RCC 7860 (cell line): ENCODE measurements at regions not wholly inside any gene's neighbourhood (a gene's known extent, or its start where the extent isn't known, plus 50 kb on each side); places are given as distances from the start of the nearest gene placed in this dataset.
A peak's percentile ranks its signal among the peaks of the same experiment; 100 is the strongest.
"Not testable (repeated sequence)": the region's sequence is repeated elsewhere in the genome, so short reads cannot be mapped to it uniquely, and the experiment has no call there.

Experiments used
- DNase-seq: peaks from one replicate; pipeline ENCODE4 v3.0.0-alpha.2; 2015; ENCODE audit warnings: low spot score
- FAIRE-seq: peaks from 2 replicates; lab custom pipeline; 2012; peaks lifted over from hg19 to GRCh38; lab: Jason Lieb, UNC

DNA sequence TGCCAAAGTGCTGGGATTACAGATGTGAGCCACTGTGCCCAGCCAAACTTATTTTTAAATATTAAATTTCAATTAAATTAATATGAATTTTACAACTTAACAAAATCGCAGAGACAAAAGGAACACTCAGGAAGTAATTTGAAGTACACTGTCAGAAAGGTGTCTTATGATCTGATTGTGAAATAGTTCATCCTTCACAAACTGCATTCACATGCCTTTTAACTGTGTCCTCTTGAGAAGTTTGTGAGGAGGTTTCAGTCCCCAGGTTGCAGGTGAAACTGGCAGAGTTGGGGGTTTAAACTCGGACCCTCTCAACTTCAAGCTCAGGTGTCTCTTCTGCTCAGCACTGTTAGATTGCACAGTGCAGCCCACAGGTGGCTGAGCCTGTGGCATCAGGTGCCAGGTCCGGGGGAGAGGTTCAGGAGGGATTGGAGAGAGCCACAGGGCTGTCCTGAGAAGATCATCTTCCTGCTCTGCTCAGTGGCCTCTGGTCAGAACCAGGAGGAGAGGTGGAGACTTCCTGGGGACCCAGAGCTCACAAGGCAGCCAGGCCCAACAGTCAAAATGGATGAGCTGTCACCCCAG lies 152.3 kb upstream of the RAB4A start:
- no peak for DNase-seq
- no peak for FAIRE-seq

GRCh38 chr1:229119161-229119560 lies 151.8 kb upstream of the RAB4A start:
- FAIRE-seq = no peak
- no peak for DNase-seq

DNA sequence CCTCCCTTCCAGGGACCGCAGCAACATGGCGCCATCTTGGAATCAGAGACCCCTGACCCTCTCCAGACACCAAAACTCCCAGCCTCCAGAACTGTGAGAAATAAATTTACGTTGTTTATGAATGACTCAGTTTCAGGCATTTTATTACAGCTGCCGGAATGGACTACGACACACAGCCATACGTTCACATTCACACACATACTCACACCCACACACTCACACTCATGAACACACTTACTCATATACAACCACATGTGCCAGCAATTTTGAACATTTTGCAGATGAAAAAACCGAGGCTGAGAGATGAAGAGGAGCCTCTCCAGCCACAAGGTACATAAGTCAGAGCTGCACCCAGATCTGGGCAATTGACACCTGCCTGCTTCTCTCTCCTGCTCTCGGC lies 151.0 kb upstream of the RAB4A start:
- FAIRE-seq = no peak

GRCh38 chr1:229121845-229122436 lies 149.0 kb upstream of the RAB4A start:
- DNase-seq = no peak
- FAIRE-seq = no peak

More for the DNA sequence above, 151.0 kb upstream of the RAB4A start:
- DNase-seq = no peak

DNA sequence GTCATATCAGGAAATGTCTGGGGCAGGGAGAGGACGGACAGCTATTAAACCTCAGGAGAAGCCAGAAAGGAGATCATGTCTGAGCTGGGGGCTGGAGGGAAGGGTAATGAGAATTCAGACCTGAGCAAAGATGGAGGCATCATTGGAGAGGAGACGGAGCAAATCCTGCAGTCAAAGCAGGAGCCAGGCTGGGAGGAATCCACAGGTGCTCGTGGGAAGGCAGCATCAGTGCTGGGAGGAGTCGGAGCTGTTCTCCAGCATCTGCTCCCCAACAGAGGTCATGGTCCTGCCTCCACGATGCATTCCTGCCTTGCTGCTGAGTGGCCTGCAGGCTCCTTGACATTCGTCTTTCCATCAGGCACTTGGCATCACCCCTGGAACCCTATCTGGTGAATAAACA lies 148.3 kb upstream of the RAB4A start:
- DNase-seq = no peak
- FAIRE-seq = no peak

DNA sequence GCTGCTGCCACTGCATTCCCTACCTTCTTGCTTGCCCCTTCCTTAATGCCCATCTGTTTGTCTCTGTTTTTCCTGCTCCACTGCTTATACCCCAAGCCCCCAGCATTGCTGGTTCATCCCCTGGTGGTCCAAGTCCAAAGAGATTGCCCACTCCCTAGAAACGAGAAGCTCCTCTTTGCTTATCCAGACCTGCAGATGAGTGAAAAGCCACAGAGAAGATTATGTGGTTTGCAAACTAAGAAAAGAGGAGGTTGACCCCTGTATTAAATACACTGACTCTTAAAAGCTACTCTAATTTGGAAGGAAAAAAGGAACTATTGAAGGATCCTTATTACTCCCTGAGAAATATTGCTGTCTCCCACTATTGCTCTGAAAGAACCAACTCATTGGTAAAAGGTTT lies 146.8 kb upstream of the RAB4A start:
- DNase-seq (no peak), FAIRE-seq (no peak)

GRCh38 chr1:229124520-229125124 lies 146.3 kb upstream of the RAB4A start:
- no peak for FAIRE-seq
- DNase-seq = no peak

- FAIRE-seq (no peak), DNase-seq (peak; percentile 50)
These were observed 143.6 kb upstream of the RAB4A start for GRCh38 chr1:229127301-229127700.

GRCh38 chr1:229128066-229128608 lies 142.8 kb upstream of the RAB4A start:
- FAIRE-seq (no peak), DNase-seq (no peak)

DNA sequence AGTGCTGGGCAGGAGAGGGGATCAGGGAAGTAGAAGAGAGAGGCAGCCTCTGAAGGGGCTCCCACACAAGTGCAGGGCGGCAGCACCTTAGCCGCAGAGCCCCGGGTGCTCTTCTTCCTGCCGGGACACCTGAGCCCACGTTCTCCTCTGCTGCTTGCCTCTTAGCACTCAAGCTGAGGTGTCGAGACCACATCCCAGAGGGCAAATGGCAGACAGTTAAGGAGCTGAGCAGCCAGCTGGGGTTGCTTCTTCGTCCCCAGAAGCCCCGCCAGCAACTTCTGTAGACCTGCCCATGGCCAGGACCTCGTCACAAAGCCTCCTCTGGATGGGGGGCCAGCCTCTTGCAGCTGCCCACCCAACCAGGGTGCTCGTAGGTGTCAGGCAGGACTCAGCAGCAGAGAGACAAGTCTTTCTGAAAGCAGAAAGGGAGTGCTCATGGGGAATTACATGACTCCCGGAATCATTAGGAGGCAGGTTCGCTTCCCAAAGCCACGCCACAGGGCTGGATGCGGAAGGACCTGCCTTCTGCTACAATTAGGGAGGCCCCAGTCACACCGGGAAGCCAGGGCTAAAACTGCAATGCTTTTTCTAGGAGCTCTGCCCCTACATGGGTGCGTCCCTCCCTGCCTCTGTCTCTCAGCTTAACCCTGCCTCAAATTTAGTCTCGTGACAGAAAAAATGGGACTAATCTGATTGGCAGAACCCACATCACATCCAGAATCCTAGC lies 141.4 kb upstream of the RAB4A start:
- FAIRE-seq = no peak
- no peak for DNase-seq

DNA sequence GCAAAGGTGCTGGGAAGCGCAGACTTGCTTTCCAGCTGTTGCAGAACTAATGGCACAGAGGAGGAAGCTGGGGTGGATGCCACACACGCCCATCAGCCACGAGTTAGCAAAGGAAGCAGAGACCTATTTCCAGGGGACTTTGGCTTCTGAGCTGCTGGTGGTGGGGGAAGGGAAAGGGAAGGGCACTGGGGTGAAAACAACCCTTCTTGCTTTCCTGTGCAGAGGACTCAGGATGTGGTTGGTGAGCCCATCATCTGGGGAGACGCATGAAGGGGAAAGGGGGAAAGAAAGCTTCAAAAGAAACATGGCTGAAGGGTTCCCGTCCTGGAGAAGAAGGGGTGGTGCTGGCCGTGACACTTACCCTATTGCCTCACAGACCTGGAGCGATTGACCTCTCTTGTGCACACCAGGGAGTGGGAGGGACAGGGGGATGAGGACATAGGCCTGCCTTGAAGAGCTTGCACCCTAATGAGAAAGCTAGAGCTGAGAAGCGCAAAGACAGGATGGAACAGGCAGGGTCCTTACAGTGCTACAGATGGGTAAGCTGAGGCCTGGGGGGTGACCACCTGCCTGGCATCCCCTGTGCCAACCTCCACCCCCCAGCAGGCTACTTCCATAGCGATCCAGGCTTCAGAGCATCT lies 140.8 kb upstream of the RAB4A start:
- FAIRE-seq (no peak), DNase-seq (no peak)

- FAIRE-seq (no peak), DNase-seq (no peak)
These were observed 139.4 kb upstream of the RAB4A start for GRCh38 chr1:229131243-229132105.

GRCh38 chr1:229132106-229132443 lies 138.8 kb upstream of the RAB4A start:
- FAIRE-seq (no peak), DNase-seq (no peak)

- FAIRE-seq (no peak), DNase-seq (no peak)
These were observed 138.2 kb upstream of the RAB4A start for GRCh38 chr1:229132706-229133105.

- FAIRE-seq (no peak), DNase-seq (no peak)
These were observed 137.8 kb upstream of the RAB4A start for GRCh38 chr1:229133151-229133550.

DNA sequence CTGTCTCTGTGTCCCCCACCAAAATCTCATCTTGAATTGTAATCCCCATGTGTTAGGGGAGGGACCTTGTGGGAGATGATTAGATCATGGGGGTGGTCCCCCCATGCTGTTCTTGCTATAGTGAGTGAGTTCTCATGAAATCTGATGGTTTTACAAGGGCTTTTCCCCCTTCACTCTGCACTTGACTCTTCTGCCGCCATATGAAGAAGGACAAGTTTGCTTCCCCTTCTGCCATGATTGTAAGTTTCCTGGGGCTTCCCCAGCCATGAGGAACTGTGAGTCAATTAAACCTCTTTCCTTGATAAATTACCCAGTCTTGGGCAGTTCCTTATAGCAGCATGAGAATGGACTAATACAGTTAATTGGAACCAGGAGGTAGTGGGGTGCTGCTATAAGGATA lies 137.1 kb upstream of the RAB4A start:
- DNase-seq = no peak
- no peak for FAIRE-seq

DNA sequence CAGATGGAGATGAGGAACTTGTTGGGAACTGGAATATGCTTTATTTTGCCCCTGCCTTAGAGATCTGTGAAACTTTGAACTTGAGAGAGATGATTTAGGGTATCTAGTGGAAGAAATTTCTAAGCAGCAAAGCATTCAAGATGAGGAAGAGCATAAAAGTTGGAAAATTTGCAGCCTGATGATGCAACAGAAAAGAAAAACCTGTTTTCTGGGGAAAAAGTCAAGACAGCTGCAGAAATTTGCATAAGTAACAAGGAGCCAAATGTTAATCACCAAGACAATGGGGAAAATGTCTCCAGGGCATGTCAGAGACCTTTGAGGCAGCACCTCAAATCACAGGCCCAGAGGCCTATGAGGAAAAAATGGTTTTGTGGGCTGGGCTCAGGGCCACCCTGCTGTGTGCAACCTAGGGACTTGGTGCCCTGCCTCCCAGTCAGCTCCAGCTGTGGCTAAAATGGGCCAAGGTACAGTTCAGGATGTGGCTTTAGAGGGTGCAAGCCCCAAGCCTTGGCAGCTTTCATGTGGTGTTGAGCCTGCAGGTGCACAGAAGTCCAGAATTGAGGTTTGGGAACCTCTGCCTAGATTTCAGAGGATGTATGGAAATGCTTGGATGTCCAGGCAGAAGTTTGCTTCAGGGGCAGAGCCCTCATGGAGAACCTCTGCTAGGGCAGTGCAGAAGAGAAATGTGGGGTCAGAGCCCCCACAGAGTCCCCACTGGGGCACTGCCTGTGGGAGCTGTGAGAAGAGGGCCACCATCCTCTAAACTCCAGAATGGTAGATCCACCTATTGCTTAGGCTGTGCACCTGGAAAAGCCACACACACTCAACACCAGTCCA lies 136.3 kb upstream of the RAB4A start:
- DNase-seq, FAIRE-seq: not testable (repeated sequence)

- no peak for DNase-seq
- no peak for FAIRE-seq
These were observed 135.1 kb upstream of the RAB4A start for GRCh38 chr1:229135773-229136172.

GRCh38 chr1:229136822-229137221 lies 134.1 kb upstream of the RAB4A start:
- DNase-seq (no peak), FAIRE-seq (no peak)
